Effector memory CD4-positive, alpha-beta T cell (primary cell): ENCODE measurements at regions not wholly inside any gene's neighbourhood (a gene's known extent, or its start where the extent isn't known, plus 50 kb on each side); places are given as distances from the start of the nearest gene placed in this dataset.
"Not testable (repeated sequence)": the region's sequence is repeated elsewhere in the genome, so short reads cannot be mapped to it uniquely, and the experiment has no call there.

Experiments used
- DNase-seq, 3 donors: peaks; one replicate each; pipeline ENCODE4 v3.0.0-alpha.2; 2020
- H3K27ac ChIP-seq: 2 replicates; pipeline ENCODE4 v1.7.0; 2013; ENCODE audit warnings: mild to moderate bottlenecking, low read length, moderate library complexity; ENCODE audit not compliant: insufficient read depth, poor library complexity, severe bottlenecking
- H3K27me3 ChIP-seq: replicated peaks from 2 replicates; pipeline ENCODE4 v1.7.0; 2013; ENCODE audit warnings: mild to moderate bottlenecking, low read length; ENCODE audit not compliant: insufficient read depth, control insufficient read depth, poor library complexity, severe bottlenecking
- H3K36me3 ChIP-seq: 2 replicates; pipeline ENCODE4 v1.7.0; 2013; ENCODE audit warnings: mild to moderate bottlenecking, low read length, moderate library complexity; ENCODE audit not compliant: control insufficient read depth, insufficient read depth
- H3K4me1 ChIP-seq: 2 replicates; pipeline ENCODE4 v1.7.0; 2013; ENCODE audit warnings: low read length, mild to moderate bottlenecking; ENCODE audit not compliant: control insufficient read depth, insufficient read depth, poor library complexity, severe bottlenecking
- H3K4me3 ChIP-seq: 2 replicates; pipeline ENCODE4 v1.7.0; 2013; ENCODE audit warnings: low read length, low read depth, mild to moderate bottlenecking; ENCODE audit not compliant: insufficient read depth, poor library complexity, severe bottlenecking
- H3K9me3 ChIP-seq: 2 replicates; pipeline ENCODE4 v1.7.0; 2013; ENCODE audit warnings: mild to moderate bottlenecking, low read length, moderate library complexity; ENCODE audit not compliant: control insufficient read depth

- not testable (repeated sequence) for DNase-seq
These were observed 208.3 kb upstream of the NBPF12 start for GRCh38 chr1:146729642-146730344.

DNA sequence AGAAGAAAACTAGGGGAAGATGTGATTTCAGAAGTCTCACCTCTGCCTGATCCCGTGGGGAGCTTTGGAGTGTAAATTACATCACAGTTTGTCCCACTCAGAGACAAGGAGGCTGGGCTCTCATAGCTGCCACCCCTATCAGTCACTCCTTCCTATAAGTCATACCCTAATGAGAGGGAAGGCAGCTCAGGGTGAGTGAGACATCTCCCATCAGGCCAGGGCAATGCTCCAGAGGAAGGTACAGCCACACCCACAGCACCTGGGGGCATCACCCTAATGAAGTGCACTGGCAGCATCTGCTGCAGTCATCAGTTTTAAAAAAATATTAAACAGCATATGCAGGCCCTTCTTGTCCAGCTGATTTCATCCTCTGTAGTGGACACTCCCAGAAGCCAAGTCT, 223.1 kb upstream of the NBPF12 start:
- H3K27ac ChIP-seq, H3K27me3 ChIP-seq, H3K4me3 ChIP-seq, H3K9me3 ChIP-seq, H3K4me1 ChIP-seq, H3K36me3 ChIP-seq, DNase-seq: not testable (repeated sequence)

More at GRCh38 chr1:146729642-146730344, 208.3 kb upstream of the NBPF12 start:
- H3K27me3 ChIP-seq, H3K4me3 ChIP-seq, H3K9me3 ChIP-seq, H3K36me3 ChIP-seq, H3K27ac ChIP-seq, H3K4me1 ChIP-seq: not testable (repeated sequence)

DNA sequence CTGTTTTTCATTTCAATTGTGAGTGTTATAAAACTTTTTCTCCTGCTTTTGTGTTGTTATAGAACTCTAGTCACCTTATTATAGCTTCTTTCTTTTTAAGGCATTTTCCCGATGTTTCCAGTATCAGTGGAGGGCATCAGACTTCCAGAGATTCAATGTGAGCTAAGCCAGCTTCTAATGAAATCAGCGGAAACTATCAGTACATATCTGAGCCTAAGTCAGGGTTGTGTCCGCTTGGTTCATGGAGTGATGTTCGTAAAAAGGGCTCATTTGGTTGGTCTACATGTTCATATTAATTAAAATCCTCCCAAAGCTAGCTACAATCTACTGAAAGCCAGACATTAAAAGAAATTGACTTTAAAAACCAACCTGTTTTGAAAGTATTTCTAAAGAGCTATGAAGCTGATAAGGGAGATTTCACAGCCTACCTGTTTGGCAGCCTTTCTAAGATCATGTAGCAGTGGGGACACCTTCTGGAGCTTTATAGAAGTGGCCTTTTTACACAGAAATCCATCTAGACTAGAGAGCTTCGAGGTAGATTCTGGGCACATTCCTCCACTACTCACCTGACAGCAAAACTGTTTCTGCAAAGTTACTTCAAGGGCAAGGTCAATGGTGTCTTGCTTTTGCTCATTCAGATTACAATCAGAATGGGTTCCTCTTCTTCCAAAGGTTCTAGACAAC, 227.1 kb upstream of the NBPF12 start:
- H3K9me3 ChIP-seq, H3K4me1 ChIP-seq, H3K27ac ChIP-seq, DNase-seq, H3K36me3 ChIP-seq, H3K27me3 ChIP-seq, H3K4me3 ChIP-seq: not testable (repeated sequence)

DNA sequence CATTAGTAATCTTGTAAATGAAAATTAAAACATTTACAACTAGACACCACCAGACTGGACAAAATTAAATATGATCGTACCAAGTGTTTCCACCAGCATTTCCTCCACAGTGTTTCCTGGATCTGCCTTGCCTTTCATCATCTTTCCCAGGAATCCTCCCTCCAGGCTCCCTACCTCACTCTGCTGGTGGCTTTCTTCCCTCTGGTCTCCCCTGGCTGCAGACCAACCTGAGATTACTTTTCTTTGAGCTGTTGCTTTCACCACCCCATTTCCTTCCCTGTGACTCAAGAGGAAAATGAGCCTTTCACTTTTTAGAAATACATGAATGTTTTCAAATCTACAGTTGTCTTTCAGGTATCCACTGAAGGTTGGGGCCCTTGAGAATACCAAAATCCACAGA, 228.8 kb upstream of the NBPF12 start:
- H3K27me3 ChIP-seq, H3K4me1 ChIP-seq, H3K9me3 ChIP-seq, H3K4me3 ChIP-seq, H3K27ac ChIP-seq, DNase-seq, H3K36me3 ChIP-seq: not testable (repeated sequence)

- not testable (repeated sequence) for H3K4me3 ChIP-seq, H3K9me3 ChIP-seq, H3K4me1 ChIP-seq, H3K27me3 ChIP-seq, H3K27ac ChIP-seq, H3K36me3 ChIP-seq, DNase-seq
These were observed 233.9 kb upstream of the NBPF12 start for GRCh38 chr1:146704162-146704724.

DNA sequence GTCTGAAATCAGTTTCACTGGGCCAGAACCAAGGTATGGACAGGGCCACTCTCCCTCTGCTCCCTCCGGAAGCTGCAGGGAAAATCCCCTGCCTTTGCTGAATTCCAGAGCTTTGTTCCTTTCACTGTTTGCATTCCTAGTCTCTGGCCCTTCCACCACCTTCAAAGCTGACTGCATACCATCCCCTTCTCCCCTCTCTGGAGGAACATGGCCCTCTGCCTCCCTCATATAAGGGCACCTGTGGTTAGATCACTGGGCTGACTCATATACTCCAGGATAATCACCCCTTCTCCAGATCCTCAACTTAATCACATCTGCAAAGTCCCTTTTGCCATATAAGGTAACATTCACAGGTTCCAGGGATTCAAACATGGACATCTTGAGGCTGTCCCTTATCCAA, 236.8 kb upstream of the NBPF12 start:
- not testable (repeated sequence) for H3K4me1 ChIP-seq, H3K9me3 ChIP-seq, H3K27ac ChIP-seq, H3K27me3 ChIP-seq, H3K4me3 ChIP-seq, H3K36me3 ChIP-seq, DNase-seq

GRCh38 chr1:146695388-146695787, 242.7 kb upstream of the NBPF12 start:
- H3K4me3 ChIP-seq, H3K9me3 ChIP-seq, H3K4me1 ChIP-seq: not testable (repeated sequence)

GRCh38 chr1:146691798-146692197, 246.3 kb upstream of the NBPF12 start:
- not testable (repeated sequence) for H3K9me3 ChIP-seq, H3K4me3 ChIP-seq, H3K36me3 ChIP-seq, DNase-seq, H3K27ac ChIP-seq, H3K4me1 ChIP-seq, H3K27me3 ChIP-seq

More at GRCh38 chr1:146695388-146695787, 242.7 kb upstream of the NBPF12 start:
- H3K27ac ChIP-seq, H3K36me3 ChIP-seq, H3K27me3 ChIP-seq, DNase-seq: not testable (repeated sequence)

- not testable (repeated sequence) for H3K4me3 ChIP-seq, DNase-seq, H3K27ac ChIP-seq, H3K9me3 ChIP-seq, H3K27me3 ChIP-seq, H3K4me1 ChIP-seq, H3K36me3 ChIP-seq
These were observed 249.2 kb upstream of the NBPF12 start for GRCh38 chr1:146688893-146689292.

DNA sequence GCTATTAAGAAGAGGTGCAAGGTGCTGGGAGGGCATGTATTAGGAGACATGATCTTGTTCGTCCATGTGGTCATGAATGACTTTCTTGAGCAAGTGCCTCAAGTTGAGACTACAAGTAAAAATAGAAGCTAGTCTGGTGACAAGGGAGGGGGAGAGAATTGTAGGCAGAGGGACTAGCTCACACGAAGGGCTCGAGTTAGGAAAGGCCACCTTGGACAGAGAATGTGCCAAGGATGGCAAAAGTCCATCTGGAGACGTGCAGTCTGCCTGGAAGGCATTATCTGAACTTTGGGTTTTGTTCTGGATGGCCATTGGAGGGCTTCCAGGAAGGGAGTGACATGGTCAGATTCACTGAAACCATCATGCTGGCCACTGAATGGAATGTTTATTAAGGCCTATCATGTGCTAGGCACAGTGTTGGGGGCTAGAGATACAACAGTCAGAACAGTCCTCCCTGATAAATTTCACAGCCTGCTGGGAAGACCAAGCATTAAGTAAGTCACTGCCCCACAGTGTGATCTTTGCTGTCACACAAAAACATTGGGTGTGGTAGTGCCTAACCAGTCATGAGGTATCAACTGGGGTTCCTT, 251.3 kb upstream of the NBPF12 start:
- H3K4me1 ChIP-seq, H3K27ac ChIP-seq, DNase-seq, H3K36me3 ChIP-seq, H3K9me3 ChIP-seq, H3K27me3 ChIP-seq, H3K4me3 ChIP-seq: not testable (repeated sequence)
